BJ (cell line): ENCODE measurements at regions not wholly inside any gene's neighbourhood (a gene's known extent, or its start where the extent isn't known, plus 50 kb on each side); places are given as distances from the start of the nearest gene placed in this dataset.

Source experiments
- CTCF ChIA-PET: fragments of 350-600 bp; formaldehyde crosslinking; extraction: SDS; loops from one replicate; lab custom pipeline; 2021; ENCODE audit warnings: antibody characterized with exemption, inconsistent platforms; lab: Yijun Ruan, JAX
- POLR2A ChIA-PET: fragments of 300-600 bp; sonication (Branson Sonifier 250); formaldehyde crosslinking; extraction: SDS; loops from one replicate; lab custom pipeline; 2021; ENCODE audit warnings: antibody characterized with exemption; lab: Charles Lee
- DNase-seq: peaks from one replicate; pipeline ENCODE4 v3.0.0-alpha.2; 2011; ENCODE audit warnings: low read depth
- H3K27me3 ChIP-seq: 2 replicates; pipeline ENCODE4 v1.6.0; 2011; ENCODE audit warnings: low read length; ENCODE audit not compliant: control insufficient read depth, insufficient read depth
- H3K36me3 ChIP-seq: 2 replicates; pipeline ENCODE4 v1.5.1; 2011; ENCODE audit warnings: low read length; ENCODE audit not compliant: control insufficient read depth, insufficient read depth
- H3K4me3 ChIP-seq: 2 replicates; pipeline ENCODE4 v1.5.1; 2011; ENCODE audit warnings: low read depth, mild to moderate bottlenecking, control low read depth, low read length
- CTCF ChIP-seq: IDR thresholded peaks from 2 replicates; pipeline ENCODE4 v1.5.1; 2011; ENCODE audit warnings: low read depth, mild to moderate bottlenecking, control low read depth, inconsistent platforms, low read length, moderate library complexity; ENCODE audit not compliant: insufficient read depth

- no peak for DNase-seq
- Histone ChIP-seq H3K27me3 (no peaks in the 10 kb centered on the region), H3K36me3 (no peaks in the 10 kb centered on the region), H3K4me3 (no peak overlapping the region)
- POLR2A ChIA-PET: no interaction called here
- CTCF ChIA-PET: no interaction called here
- no peak for TF ChIP-seq CTCF
Measured at GRCh38 chr6:79384845-79385244, 150.4 kb upstream of the HMGN3 start.

GRCh38 chr6:79378957-79379356, 144.5 kb upstream of the HMGN3 start:
- no peak overlapping the region for H3K4me3 ChIP-seq
- no peak for DNase-seq
- ChIA-PET CTCF (no interaction called here), POLR2A (no interaction called here)
- no peak for TF ChIP-seq CTCF
- no peaks in the 10 kb centered on the region for H3K27me3 ChIP-seq
- no peaks in the 10 kb centered on the region for H3K36me3 ChIP-seq

GRCh38 chr6:79377888-79378348, 143.4 kb upstream of the HMGN3 start:
- TF ChIP-seq CTCF: no peak
- Histone ChIP-seq H3K4me3 (no peak overlapping the region), H3K27me3 (no peaks in the 10 kb centered on the region), H3K36me3 (no peaks in the 10 kb centered on the region)
- ChIA-PET CTCF (interaction anchor here (1.1 kb wide), 1 partner anchor 8 kb away, joined by 3 read pairs; no protein-coding TSS in a partner anchor), POLR2A (no interaction called here)
- no peak for DNase-seq

- no peak for DNase-seq
- Histone ChIP-seq H3K4me3 (no peak overlapping the region), H3K36me3 (no peaks in the 10 kb centered on the region), H3K27me3 (no peaks in the 10 kb centered on the region)
- ChIA-PET POLR2A (no interaction called here), CTCF (interaction anchor here (1.1 kb wide), 1 partner anchor 9 kb away, joined by 3 read pairs; no protein-coding TSS in a partner anchor)
- no peak for TF ChIP-seq CTCF
Measured at GRCh38 chr6:79377047-79377446, 142.6 kb upstream of the HMGN3 start.

GRCh38 chr6:79375635-79376337, 141.3 kb upstream of the HMGN3 start:
- Histone ChIP-seq H3K36me3 (no peaks in the 10 kb centered on the region), H3K27me3 (no peaks in the 10 kb centered on the region), H3K4me3 (no peak overlapping the region)
- ChIA-PET CTCF (no interaction called here), POLR2A (no interaction called here)
- no peak for TF ChIP-seq CTCF
- DNase-seq: no peak
